Endothelial cell of umbilical vein (primary cell): ENCODE measurements at regions not wholly inside any gene's neighbourhood (a gene's known extent, or its start where the extent isn't known, plus 50 kb on each side); places are given as distances from the start of the nearest gene placed in this dataset.

Experiments
- BruUV-seq: library from RNA; stranded (reverse); fragments of 400-500 nt; replicated peaks from 2 replicates; lab custom pipeline; 2021; lab: Mats Ljungman, UMichigan
- CTCF ChIA-PET: fragments of 300-600, 350-600 bp; sonication (Branson Sonifier 250); formaldehyde crosslinking; loops from one replicate; lab custom pipeline; 2021; ENCODE audit warnings: antibody characterized with exemption, inconsistent platforms; lab: Charles Lee
- POLR2A ChIA-PET: fragments of 300-600, 350-600 bp; sonication (Branson Sonifier 250); formaldehyde crosslinking; loops from one replicate; lab custom pipeline; 2021; ENCODE audit warnings: antibody characterized with exemption, inconsistent platforms; lab: Charles Lee
- DNase-seq: peaks from one replicate; pipeline ENCODE4 v3.0.0-alpha.2; 2011; ENCODE audit warnings: low read depth, low spot score
- FAIRE-seq: peaks from 2 replicates; lab custom pipeline; 2011; peaks lifted over from hg19 to GRCh38; lab: Jason Lieb, UNC
- H2AFZ ChIP-seq: 2 replicates; pipeline ENCODE4 v1.6.0; 2012; ENCODE audit warnings: low read depth, low read length, control low read depth, inconsistent platforms
- H3K27ac ChIP-seq: 2 replicates; pipeline ENCODE4 v1.5.1; 2011; ENCODE audit warnings: low read depth, mild to moderate bottlenecking, control low read depth, low read length, moderate library complexity; ENCODE audit not compliant: insufficient read depth
- H3K27me3 ChIP-seq, 2 experiments: 2 replicates each; pipeline versions ENCODE4 v1.6.0 to v1.6.1; 2011; ENCODE audit warnings: low read length in 2 of 2, mixed read lengths in 1 of 2; ENCODE audit not compliant: control insufficient read depth in 2 of 2, insufficient read depth in 2 of 2
- H3K36me3 ChIP-seq, 2 experiments: 2 replicates in 1 of 2; 3 replicates in 1 of 2; pipeline ENCODE4 v1.5.1; 2011; ENCODE audit warnings: low read length in 2 of 2, mild to moderate bottlenecking in 1 of 2, moderate library complexity in 1 of 2; ENCODE audit not compliant: control insufficient read depth in 2 of 2, insufficient read depth in 2 of 2; ENCODE audit errors: extremely low read depth in 1 of 2
- H3K4me1 ChIP-seq: 3 replicates; pipeline ENCODE4 v1.5.1; 2011; ENCODE audit warnings: mild to moderate bottlenecking, low read length; ENCODE audit not compliant: control insufficient read depth, insufficient read depth; ENCODE audit errors: extremely low read depth
- H3K4me2 ChIP-seq: 2 replicates; pipeline ENCODE4 v1.6.1; 2011; ENCODE audit warnings: low read length, control low read depth, mixed read lengths; ENCODE audit not compliant: insufficient read depth
- H3K4me3 ChIP-seq, 3 experiments: fragments of 200-600 bp in 1 of 3; sonication (generic), shearing (Covaris generic) in 1 of 3; replicated peaks in 1 of 3; 2 replicates each; pipeline ENCODE4 v1.5.1; 2011 to 2016; ENCODE audit warnings: control low read depth in 3 of 3, low read length in 3 of 3, mild to moderate bottlenecking in 2 of 3, inconsistent platforms in 1 of 3, low read depth in 1 of 3, moderate library complexity in 1 of 3; ENCODE audit not compliant: insufficient read depth in 1 of 3
- H3K79me2 ChIP-seq: 2 replicates; pipeline ENCODE4 v1.6.0; 2012; ENCODE audit warnings: low read length, inconsistent platforms; ENCODE audit not compliant: control insufficient read depth, insufficient read depth
- H3K9ac ChIP-seq: replicated peaks from 2 replicates; pipeline ENCODE3; 2011; ENCODE audit warnings: low read length, control low read depth; ENCODE audit not compliant: insufficient read depth; ENCODE audit errors: extremely low read depth
- H3K9me1 ChIP-seq: replicated peaks from 3 replicates; pipeline ENCODE4 v1.6.0; 2011; ENCODE audit warnings: mild to moderate bottlenecking, low read length; ENCODE audit not compliant: control insufficient read depth, insufficient read depth; ENCODE audit errors: extremely low read depth
- H3K9me3 ChIP-seq: replicated peaks from 2 replicates; pipeline ENCODE4 v1.5.1; 2012; ENCODE audit warnings: low read length, inconsistent platforms; ENCODE audit not compliant: control insufficient read depth, insufficient read depth
- H4K20me1 ChIP-seq: replicated peaks from 2 replicates; pipeline ENCODE3; 2011; ENCODE audit warnings: mild to moderate bottlenecking, low read length; ENCODE audit not compliant: control insufficient read depth, insufficient read depth; ENCODE audit errors: extremely low read depth
- FOS ChIP-seq: IDR thresholded peaks from 2 replicates; pipeline ENCODE4 v1.6.1; 2011; ENCODE audit warnings: mild to moderate bottlenecking, low read length, moderate library complexity, borderline replicate concordance; ENCODE audit not compliant: insufficient read depth
- JUN ChIP-seq: IDR thresholded peaks from 2 replicates; pipeline ENCODE4 v1.6.1; 2011; ENCODE audit warnings: borderline replicate concordance, low read depth; ENCODE audit not compliant: insufficient read length, insufficient read depth
- POLR2A ChIP-seq: IDR thresholded peaks from 2 replicates; pipeline ENCODE4 v1.6.1; 2012; ENCODE audit warnings: low read depth, mild to moderate bottlenecking, control low read depth, low read length
- dilution Hi-C: fragments of 300-500 bp; cut with MboI; formaldehyde crosslinking; loops from one replicate; pipeline ENCODE4 v1.15.0; 2019; ENCODE audit warnings: low sequenced_read_pairs; ENCODE audit not compliant: extremely low pct_ligation_motif_present
- intact Hi-C: fragments of 100-400 bp; cut with micrococcal nuclease; formaldehyde crosslinking; loops from one replicate; pipeline ENCODE4 v1.10.0; 2022

DNA sequence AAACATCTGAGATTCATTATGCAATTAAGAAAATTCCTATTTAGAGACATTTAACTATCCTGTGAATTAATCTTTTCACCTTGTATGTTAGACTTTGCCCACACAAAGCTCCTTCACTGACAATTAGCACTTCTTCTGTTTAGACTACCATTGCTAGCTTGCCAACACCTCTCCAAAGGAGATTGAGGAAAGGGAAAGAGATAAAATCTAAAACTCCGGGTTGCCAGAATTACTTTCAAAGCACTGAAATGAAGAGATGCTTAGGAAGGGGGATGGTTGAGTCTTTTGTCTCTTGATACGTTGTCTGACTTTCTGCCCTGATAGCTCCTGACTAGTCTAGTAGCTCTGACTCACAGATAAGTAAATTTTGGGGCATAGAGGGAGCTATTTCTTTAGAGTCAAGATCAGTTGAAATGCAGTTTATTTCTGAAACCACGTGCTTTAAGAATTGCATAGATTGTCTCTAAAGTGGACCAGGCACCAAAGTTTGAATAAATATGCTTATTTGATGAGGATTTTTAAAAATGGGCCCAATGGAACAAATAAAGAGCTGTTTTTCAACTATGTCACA, 74.1 kb upstream of the DSEL start:
- H3K9me1 ChIP-seq = peaks cover 4% of the 10 kb centered on the region
- no peaks in the 10 kb centered on the region for H3K79me2 ChIP-seq
- H3K27me3 ChIP-seq = no peaks in the 10 kb centered on the region
- FAIRE-seq (no peak), DNase-seq (peak; percentile 21)
- ChIA-PET CTCF (interaction anchor here (0.7 to 1.7 kb wide), 6 partner anchors 8 to 73 kb away, joined by 3 to 10 read pairs (median 3); no protein-coding TSS in a partner anchor), POLR2A (no interaction called here)
- no peaks in the 10 kb centered on the region for H4K20me1 ChIP-seq
- H3K4me2 ChIP-seq = no peak overlapping the region
- H3K9ac ChIP-seq = no peak overlapping the region
- H3K27ac ChIP-seq = no peak overlapping the region
- no peak for TF ChIP-seq JUN
- BruUV-seq = no TSS peak
- no peaks in the 10 kb centered on the region for H3K4me1 ChIP-seq
- intact Hi-C loops = no loop called here
- H2AFZ ChIP-seq = peak overlapping the region; percentile 57
- no peaks in the 10 kb centered on the region for H3K9me3 ChIP-seq
- H3K36me3 ChIP-seq = no peaks in the 10 kb centered on the region
- H3K4me3 ChIP-seq = no peak overlapping the region
- dilution Hi-C loops = no loop called here

DNA sequence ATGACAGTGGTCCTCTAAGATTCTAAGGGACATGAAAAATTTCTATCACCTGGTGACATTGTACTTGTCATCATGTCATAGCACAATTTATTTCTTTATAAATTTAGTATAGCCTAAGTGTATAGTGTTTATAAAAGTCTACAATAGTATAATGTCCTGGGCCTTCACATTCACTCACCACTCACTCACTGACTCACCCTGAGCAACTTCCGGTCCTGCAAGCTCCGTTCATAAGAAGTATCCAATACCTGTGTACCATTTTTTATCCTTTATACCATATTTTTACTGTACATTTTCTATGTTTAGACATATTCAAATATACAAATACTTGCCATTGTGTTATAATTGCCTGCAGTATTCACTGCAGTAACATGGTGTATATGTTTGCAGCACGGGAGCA, 72.8 kb upstream of the DSEL start:
- no peak overlapping the region for H3K4me3 ChIP-seq
- no peaks in the 10 kb centered on the region for H3K36me3 ChIP-seq
- H2AFZ ChIP-seq = no peak overlapping the region
- H3K27me3 ChIP-seq = no peaks in the 10 kb centered on the region
- CTCF ChIA-PET = interaction anchor here (0.8 to 1.7 kb wide), 2 partner anchors 10 to 33 kb away, joined by 3 to 10 read pairs; no protein-coding TSS in a partner anchor
- H3K4me2 ChIP-seq = no peak overlapping the region
- dilution Hi-C loops = no loop called here
- no peak overlapping the region for H3K27ac ChIP-seq
- no peaks in the 10 kb centered on the region for H3K4me1 ChIP-seq
- H3K79me2 ChIP-seq = no peaks in the 10 kb centered on the region
- no peaks in the 10 kb centered on the region for H3K9me3 ChIP-seq
- no peak for TF ChIP-seq POLR2A
- TF ChIP-seq FOS = peak; percentile 33
- intact Hi-C loops = no loop called here
- DNase-seq (peak; percentile 8), FAIRE-seq (no peak)
- no peaks in the 10 kb centered on the region for H4K20me1 ChIP-seq
- peaks cover 4% of the 10 kb centered on the region for H3K9me1 ChIP-seq
- no peak overlapping the region for H3K9ac ChIP-seq
- no TSS peak for BruUV-seq
- POLR2A ChIA-PET = no interaction called here
